NAMALWA (cell line): ENCODE measurements at regions not wholly inside any gene's neighbourhood (a gene's known extent, or its start where the extent isn't known, plus 50 kb on each side); places are given as distances from the start of the nearest gene placed in this dataset.
"Not testable (repeated sequence)": the region's sequence is repeated elsewhere in the genome, so short reads cannot be mapped to it uniquely, and the experiment has no call there.

Source experiments
- DNase-seq: peaks from one replicate; pipeline ENCODE4 v3.0.0-alpha.2; 2015; ENCODE audit warnings: low spot score

GRCh38 chr15:20473465-20473864 is 68.1 kb downstream of the GOLGA6L6 start:
- not testable (repeated sequence) for DNase-seq

DNA sequence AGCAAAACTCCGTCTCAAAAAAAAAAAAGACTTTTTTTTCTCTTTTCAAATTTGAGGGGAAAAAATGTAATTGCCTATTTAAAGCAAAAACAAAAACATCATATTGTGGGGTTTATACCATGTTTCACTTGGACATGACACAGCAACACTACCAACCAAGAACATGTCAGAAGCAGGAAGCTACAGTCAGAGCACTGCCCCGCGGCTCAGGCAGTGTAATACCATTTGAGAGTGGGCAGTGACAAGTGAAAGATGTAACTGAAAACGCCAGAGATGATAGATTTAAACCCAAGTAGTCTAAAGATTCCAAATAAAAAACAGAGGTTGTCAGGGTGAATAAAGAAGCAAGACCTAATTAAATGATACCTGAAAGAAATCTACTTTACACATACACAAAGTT is 68.6 kb downstream of the GOLGA6L6 start:
- DNase-seq = not testable (repeated sequence)

- DNase-seq = not testable (repeated sequence)
These were observed 70.8 kb downstream of the GOLGA6L6 start for GRCh38 chr15:20470810-20471209.

GRCh38 chr15:20441138-20441537 is 100.5 kb downstream of the GOLGA6L6 start:
- not testable (repeated sequence) for DNase-seq

DNA sequence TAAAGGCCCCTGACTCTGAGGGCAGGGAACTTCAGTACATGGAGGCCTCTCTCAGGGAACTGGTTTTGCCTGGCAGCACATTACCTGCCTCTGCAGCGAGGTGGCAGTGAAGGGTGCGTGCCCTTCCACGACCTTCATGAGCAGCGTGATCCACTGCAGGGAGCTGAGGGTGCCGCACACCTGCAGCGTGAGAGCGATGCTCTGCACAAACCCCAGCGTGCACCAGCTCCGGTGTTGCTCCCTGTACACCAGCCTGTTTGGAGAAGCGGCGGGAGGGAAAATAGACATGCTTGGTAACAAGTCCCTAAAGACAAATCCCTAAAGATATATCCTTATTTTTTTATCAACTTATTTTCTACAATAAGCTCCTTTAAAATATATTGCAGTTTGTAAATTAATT is 101.2 kb downstream of the GOLGA6L6 start:
- not testable (repeated sequence) for DNase-seq

GRCh38 chr15:20439111-20439510 is 102.5 kb downstream of the GOLGA6L6 start:
- not testable (repeated sequence) for DNase-seq

- DNase-seq = not testable (repeated sequence)
These were observed 103.3 kb downstream of the GOLGA6L6 start for GRCh38 chr15:20438255-20438654.

- not testable (repeated sequence) for DNase-seq
These were observed 108.1 kb downstream of the GOLGA6L6 start for GRCh38 chr15:20433468-20433867.

- not testable (repeated sequence) for DNase-seq
These were observed 111.1 kb downstream of the GOLGA6L6 start for GRCh38 chr15:20430495-20430894.

GRCh38 chr15:20420710-20421109 is 120.9 kb downstream of the GOLGA6L6 start:
- not testable (repeated sequence) for DNase-seq

DNA sequence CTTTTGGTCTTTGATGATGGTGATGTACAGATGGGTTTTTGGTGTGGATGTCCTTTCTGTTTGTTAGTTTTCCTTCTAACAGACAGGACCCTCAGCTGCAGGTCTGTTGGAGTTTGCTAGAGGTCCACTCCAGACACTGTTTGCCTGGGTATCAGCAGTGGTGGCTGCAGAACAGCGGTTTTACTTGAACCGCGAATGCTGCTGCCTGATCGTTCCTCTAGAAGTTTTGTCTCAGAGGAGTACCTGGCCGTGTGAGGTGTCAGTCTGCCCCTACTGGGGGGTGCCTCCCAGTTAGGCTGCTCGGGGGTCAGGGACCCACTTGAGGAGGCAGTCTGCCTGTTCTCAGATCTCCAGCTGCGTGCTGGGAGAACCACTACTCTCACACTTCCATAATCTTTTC is 125.0 kb downstream of the GOLGA6L6 start:
- not testable (repeated sequence) for DNase-seq

GRCh38 chr15:20409667-20410198 is 131.9 kb downstream of the GOLGA6L6 start:
- DNase-seq = not testable (repeated sequence)

DNA sequence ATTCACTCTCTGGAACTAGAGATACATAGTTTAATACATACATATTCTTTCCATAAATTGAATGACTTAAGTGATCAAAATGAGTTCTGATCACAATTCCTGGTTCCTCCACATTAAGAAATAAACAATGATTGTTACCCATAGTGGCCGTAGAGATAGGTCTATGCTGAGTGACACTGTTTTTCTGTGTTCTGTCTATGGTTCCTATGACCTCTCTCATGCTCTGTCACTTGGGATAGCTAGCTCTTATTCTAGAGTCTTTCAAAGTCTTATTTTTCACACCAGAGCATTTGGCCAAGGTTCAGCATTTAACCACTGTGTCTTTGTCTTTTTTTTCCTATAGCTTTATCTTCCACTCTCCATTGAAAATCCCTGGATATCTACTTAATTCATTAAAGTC is 132.4 kb downstream of the GOLGA6L6 start:
- DNase-seq = no peak

DNA sequence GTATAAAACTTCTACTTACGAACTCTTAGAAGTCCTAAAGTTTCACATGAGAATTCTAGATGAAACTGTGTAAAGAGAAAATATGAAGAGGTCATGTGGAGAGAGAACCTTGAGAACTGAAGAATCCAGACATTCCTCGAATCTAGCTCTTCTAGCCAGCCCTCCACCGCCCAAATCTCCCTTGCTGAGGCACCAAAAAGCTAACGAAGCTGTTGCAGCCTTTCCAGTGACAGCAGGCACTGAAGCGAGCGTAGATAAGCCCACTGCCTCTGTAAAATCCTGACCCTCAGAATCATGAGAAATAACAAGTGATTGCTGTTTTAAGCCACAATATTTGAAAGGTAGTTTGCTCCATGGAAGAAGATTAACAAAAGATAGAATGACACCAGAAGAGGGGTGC is 134.0 kb downstream of the GOLGA6L6 start:
- no peak for DNase-seq

DNA sequence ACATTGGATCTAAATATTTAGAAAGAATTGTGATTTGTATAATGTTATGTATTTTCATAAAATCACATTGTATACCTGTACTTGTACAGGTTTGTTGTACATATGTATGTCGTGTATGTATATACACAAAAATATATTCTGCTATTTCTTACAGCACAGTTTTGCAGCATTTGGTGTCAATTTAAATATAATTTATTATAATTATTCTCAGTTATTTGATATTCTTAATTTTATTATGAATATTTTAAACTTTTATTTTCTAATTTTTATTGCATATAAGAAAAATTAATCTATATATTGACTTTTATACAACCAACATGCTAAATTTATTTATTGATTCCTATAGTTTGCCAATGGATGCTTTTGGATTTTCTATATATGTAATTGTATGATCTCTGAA is 137.0 kb downstream of the GOLGA6L6 start:
- DNase-seq = not testable (repeated sequence)

- DNase-seq = not testable (repeated sequence)
These were observed 139.0 kb downstream of the GOLGA6L6 start for GRCh38 chr15:20402586-20402985.

- not testable (repeated sequence) for DNase-seq
These were observed 140.5 kb downstream of the GOLGA6L6 start for GRCh38 chr15:20401058-20401457.

GRCh38 chr15:20398680-20399079 is 142.9 kb downstream of the GOLGA6L6 start:
- DNase-seq = not testable (repeated sequence)

- not testable (repeated sequence) for DNase-seq
These were observed 153.4 kb downstream of the GOLGA6L6 start for GRCh38 chr15:20388161-20388560.

DNA sequence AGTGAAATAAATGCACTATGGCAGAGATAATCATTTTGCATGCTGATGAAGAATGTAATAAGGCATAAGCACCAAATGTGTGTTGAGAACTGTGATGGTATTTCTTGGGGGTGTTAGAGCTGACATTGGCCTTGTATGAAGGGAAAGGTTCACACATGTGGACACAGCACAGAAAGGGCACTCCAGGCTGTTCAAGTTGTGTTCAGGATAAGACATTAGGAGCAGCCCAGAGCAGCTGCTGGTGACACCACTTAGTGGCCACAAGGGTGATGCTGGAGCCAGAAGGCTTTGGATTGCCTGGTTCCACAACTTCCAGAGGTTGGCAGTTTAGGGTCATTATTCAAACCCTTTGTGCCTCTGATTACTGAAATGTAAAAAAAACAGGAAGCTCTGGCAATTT is 155.4 kb downstream of the GOLGA6L6 start:
- no peak for DNase-seq

DNA sequence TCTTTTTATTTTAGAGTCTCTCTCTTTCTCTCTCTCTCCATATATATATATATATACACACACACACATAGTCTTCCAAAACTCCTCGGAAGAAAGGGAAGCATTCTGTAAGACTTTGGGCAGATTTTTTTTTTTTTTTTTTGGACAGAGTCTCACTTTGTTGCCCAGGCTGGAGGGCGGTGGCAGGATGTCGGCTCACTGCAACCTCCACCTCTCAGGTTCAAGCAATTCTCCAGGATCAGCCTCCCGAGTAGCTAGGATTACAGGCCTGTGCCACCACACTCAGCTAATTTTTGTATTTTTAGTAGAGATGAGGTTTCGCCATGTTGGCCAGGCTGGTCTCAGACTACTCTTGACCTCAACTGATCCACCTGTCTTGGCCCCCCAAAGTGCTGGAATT is 161.4 kb downstream of the GOLGA6L6 start:
- DNase-seq = not testable (repeated sequence)

- no peak for DNase-seq
These were observed 164.7 kb downstream of the GOLGA6L6 start for GRCh38 chr15:20376872-20377271.

GRCh38 chr15:20372416-20372815 is 169.2 kb downstream of the GOLGA6L6 start:
- not testable (repeated sequence) for DNase-seq

DNA sequence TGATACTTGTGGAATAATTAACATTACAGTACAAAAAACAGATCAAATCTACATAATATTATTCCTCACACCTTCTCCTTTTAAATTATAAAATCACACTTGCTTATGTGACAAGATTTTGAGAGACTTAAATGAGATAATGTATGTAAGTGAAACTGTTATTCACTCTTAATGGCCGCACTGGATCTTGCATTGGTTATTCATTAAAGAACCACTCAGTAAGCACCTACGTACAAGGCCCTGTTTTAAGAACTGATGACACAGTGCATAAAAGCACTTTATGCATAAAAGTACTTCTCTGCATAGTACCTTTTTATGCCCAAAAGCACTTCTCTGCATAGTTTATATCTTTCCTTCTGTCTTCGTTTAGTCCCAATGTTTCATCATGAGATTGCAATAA is 172.1 kb downstream of the GOLGA6L6 start:
- DNase-seq = no peak
